ENCODE measurements at regions not wholly inside any gene's neighbourhood (a gene's known extent, or its start where the extent isn't known, plus 50 kb on each side); places are given as distances from the start of the nearest gene placed in this dataset.

- DNase-seq (ENCODE audit: low spot score), result no peak
Measured at GRCh38 chrX:69083801-69084200, 81.5 kb downstream of the PJA1 start.

GRCh38 chrX:69083361-69083760, 81.9 kb downstream of the PJA1 start:
- DNase-seq (ENCODE audit: low spot score), result no peak

- no peak for DNase-seq (ENCODE audit: low spot score)
Measured at GRCh38 chrX:69082753-69083150, 82.5 kb downstream of the PJA1 start.

DNA sequence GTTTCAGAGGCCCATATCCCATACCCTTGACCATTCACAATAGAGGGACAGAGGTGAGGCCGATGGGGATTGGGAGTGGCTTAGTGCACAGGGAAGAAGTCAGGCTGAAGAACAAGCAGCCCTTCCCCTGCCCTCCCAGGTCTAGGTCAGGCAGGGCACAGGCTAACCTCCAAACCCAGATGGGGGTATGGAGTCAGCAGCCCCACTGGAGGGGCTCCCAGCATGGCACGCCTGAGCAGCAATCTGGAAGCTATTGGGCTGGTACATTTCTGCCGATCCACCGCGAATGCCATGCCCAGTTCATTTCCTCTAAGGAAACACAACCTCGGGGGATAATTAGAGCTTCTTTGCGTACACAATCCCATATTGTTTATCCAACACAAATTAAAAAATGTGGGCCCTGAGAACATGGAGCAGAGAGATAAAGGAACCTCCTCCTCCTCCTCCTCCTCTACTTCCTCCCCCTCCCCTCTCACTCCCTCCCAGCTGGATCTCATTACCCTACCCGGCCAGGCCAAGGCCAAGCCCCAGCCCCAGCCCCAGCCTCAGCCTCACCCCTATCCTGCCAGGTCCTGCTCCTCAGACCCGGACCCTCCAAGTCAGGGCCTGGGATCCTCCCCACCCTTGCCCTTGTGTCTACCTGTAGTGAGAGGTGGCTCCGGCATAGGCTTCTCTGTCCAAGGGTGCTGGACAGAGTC, 83.0 kb downstream of the PJA1 start:
- no peak for DNase-seq (ENCODE audit: low spot score)

DNA sequence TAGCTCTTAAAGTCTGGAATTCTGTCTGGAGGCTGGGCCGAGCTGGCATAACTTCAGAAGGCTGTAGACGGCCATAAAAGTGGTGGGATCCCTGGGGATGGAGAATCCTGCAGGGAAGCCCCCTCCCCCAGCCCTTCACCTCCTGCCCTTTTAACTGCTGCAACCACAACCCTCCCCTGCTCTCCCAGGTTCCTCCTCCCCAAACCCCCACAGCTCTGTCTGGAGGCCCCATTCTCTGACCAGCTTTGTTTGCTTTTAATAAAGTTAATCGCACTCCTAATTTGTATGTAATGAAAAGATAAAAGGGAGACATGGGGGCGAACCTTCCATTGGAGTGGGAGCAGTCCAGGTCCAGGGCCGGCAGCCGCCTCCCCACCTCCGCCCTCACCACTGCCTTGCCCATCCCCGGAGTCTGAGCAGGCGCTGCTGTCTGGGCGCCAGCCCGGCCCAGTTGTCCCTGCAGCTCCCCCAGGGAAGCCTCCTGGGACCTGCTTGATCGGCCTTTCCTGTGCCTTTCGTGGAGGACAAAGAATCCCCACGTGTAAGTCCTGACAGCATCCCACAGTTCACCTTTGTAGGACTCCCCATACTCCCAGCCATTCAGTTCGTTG, 84.3 kb downstream of the PJA1 start:
- no peak for DNase-seq (ENCODE audit: low spot score)

- DNase-seq (ENCODE audit: low spot score), result no peak
Measured at GRCh38 chrX:69079268-69079667, 86.0 kb downstream of the PJA1 start.

DNA sequence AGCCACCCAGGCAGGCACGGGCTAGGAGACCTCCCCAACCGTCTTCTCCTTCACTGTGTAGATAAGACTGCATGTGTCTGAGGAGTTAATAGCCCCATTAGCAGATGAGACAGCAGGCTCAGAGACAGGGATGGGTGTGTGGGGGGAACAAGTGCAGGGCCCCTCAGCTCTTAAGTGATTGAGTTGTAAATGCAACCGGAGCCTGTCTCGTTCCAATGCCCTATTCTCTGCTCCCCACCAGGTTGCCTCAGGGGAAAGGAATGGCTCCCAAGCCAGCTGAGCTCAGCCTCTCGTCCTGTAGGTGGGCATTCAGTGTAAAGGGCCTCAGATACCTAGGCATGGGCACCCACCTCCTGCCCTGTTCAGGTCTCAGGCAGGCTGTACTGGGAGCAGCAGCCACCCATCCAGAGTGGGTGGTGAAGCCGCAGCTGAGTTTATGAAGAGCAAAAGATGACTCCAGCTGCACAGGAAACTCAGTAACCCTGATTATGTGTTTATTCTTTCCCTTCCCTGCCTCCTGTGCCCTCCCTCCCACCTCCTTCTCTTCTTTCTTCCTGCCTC, 87.3 kb downstream of the PJA1 start:
- DNase-seq (ENCODE audit: low spot score), result no peak

GRCh38 chrX:69076088-69076487, 89.2 kb downstream of the PJA1 start:
- DNase-seq (ENCODE audit: low spot score), result no peak

DNA sequence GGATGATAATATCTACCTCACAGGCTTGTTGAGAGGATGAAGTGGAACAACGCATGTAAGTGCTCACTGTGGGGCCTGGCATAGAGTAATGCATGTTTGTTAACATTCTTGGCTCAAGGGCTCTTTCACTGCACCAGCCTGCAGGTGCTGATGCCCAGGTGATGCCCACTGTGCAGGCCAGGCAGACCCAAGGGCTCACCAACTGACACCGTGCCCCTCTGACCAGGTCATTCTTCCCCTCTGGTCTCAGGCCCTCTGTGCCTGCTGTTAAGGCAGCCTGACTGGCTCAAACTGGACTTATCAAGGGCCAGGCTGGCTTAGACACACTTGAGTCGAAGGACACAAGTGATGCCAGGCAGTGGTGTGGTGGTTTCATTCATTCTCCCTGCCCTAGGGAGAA, 90.5 kb downstream of the PJA1 start:
- DNase-seq (ENCODE audit: low spot score), result no peak

DNA sequence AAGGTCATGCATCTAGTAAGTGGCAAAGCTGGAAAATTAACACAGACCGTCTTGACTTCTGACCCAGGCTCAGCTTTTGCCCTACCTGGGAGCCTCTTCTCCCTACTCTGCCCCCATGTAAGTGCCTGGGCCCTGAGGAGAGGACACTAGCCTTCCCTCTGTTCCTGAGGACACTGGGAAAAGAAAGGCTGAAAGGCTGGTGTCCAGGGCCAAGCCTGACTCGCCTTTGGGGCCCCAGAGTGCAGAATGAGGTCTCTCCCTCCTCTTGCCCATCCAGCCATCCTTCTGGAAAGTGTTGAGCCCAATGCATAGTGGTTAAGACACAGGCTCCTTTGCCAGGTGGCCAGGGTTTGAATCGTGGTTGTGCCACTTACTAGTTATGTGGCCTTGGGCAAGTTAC, 91.5 kb downstream of the PJA1 start:
- DNase-seq (ENCODE audit: low spot score), result no peak

GRCh38 chrX:69073241-69073640, 92.0 kb downstream of the PJA1 start:
- DNase-seq (ENCODE audit: low spot score), result no peak

DNA sequence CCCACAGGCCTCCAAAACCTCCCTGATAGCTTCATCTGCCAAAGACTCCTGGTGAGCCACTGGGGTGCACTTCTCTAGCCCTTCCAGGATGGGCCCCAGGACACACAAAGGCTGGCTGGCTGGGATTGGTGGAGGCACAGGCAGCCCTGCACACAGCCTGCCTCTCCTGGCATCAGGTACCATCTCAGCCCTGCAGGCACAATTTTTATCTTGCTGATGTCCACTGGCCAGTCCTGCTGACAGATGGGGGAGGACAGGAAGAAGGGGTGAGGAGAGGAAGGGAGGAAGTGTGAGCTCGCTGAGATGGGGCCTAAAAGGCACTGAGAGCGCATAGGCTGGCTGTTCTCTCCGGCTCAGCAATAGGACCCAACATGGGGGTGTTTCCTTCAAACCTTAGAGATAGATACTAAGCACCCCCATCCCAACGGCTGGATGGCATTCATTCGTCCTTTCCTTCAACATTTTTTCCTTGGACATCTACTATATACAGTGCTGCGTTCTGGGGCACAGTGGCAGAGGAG, 92.7 kb downstream of the PJA1 start:
- DNase-seq (ENCODE audit: low spot score), result no peak

- no peak for DNase-seq (ENCODE audit: low spot score)
Measured at GRCh38 chrX:69070949-69071650, 94.2 kb downstream of the PJA1 start.

- no peak for DNase-seq (ENCODE audit: low spot score)
Measured at GRCh38 chrX:69069876-69070275, 95.4 kb downstream of the PJA1 start.

- no peak for DNase-seq (ENCODE audit: low spot score)
Measured at GRCh38 chrX:69069086-69069445, 96.2 kb downstream of the PJA1 start.

GRCh38 chrX:69068301-69069085, 96.8 kb downstream of the PJA1 start:
- no peak for DNase-seq (ENCODE audit: low spot score)

- no peak for DNase-seq (ENCODE audit: low spot score)
Measured at GRCh38 chrX:69067841-69068240, 97.4 kb downstream of the PJA1 start.

DNA sequence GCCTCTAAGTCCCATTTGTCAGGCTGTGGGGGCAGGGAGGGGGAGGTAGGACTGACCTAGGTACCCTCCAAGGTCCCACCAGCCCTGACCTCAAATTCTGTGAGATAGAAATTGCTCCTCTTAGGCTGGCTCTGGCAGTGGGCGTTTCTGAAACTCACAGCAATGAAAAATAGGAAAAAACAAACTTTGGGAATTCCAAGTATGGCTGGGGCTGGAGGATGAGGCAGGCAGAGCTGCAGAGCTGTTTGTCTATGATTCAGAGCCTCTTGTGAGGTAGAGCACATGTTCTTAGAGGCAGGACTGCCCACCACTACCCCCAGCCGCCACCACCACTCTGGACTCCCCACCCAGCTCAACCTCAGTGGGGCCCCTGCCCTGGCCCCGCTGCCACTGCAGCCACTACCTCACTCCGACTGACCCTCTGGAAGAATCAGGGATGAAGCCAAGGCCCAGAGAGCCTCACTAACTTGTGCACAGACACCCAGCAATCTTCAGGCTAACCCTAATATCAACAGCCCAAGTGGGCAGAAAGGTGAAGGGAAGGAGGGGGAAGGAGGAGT, 98.2 kb downstream of the PJA1 start:
- no peak for DNase-seq (ENCODE audit: low spot score)

DNA sequence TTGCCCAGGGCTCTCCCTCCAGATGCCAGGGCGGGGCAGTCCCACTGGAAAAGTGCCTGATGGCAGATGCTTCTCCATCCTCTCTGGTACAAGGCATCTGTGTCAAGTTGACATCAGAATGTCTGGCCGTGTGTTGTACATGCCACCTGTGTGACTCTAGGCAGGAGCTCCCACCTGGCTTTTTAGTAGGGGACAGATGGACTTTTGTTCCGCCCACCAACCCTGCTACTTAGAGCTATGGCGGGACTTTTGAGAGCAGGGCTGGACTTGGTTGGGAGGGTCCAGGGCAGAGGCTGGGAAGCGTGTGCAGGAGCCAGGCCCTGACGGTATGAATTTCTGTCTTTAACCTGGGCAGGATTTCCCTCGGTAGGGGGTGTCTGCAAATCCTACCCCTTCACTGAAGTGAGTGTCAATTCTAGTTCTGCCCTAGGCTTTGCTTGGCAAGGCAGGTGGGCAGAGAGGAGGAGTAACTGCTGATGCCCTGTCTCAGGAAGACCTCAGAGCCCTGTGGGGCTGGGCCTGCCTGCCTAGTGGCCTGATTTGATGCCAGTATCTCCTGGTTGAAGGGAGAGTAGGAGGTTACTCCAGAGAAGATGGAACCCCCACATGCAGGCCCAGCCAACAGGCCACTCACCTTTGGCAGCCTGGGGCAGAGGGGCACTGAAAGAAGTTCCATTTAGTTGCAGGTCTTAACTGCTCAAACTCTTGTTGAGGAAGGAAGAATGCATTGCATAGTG, 99.1 kb downstream of the PJA1 start:
- DNase-seq (ENCODE audit: low spot score), result no peak

DNA sequence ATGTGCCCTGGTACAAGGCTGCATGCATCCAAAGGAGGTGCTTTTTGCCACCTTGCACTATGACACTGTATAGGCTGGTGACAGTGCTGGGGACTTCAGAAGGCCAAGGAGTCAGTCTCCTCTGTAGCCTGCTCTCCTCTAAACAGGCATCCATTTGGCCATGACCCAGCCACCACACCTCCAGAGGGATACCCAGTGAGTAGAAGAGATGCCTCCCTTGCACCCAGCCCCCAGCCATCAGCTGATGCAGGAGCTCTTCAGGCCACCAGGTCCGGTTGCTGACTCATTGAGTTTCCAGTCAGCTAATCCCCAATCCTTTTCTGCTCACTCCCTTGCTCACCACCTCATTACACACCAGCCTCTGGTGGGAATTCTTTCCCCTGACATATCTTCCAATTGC, 99.8 kb downstream of the PJA1 start:
- DNase-seq (ENCODE audit: low spot score), result no peak

- DNase-seq (ENCODE audit: low spot score), result no peak
Measured at GRCh38 chrX:69063486-69063885, 101.8 kb downstream of the PJA1 start.

Data from left forelimb (tissue), 1 donor.